GM19099 (cell line): ENCODE measurements at regions not wholly inside any gene's neighbourhood (a gene's known extent, or its start where the extent isn't known, plus 50 kb on each side); places are given as distances from the start of the nearest gene placed in this dataset.

Experiments
- POLR2A ChIP-seq: IDR thresholded peaks from 3 replicates; pipeline ENCODE4 v1.6.1; 2011; ENCODE audit warnings: low read depth; ENCODE audit not compliant: insufficient read length; ENCODE audit errors: extremely low read depth

- no peak for TF ChIP-seq POLR2A
Observed at GRCh38 chr3:15983693-15984092, 185.9 kb upstream of the ANKRD28 start.

DNA sequence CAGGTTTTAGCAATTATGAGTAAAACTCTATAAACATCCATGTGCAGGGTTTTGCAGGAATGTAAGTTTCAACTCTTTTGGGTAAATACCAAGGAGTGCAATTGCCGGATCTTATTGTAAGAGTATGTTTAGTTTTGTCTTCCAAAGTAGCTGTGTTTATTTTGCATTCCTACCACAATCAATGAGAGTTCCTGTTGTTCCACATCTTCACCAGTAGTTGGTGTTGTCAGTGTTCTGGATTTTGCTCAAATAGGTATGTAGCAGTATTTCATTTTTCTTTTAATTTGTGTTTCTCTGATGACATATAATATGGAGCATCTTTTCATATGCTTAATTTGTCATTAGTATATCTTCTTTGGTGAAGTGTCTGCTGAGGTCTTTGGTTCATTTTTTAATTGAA lies 185.1 kb upstream of the GALNT15 start:
- no peak for TF ChIP-seq POLR2A

DNA sequence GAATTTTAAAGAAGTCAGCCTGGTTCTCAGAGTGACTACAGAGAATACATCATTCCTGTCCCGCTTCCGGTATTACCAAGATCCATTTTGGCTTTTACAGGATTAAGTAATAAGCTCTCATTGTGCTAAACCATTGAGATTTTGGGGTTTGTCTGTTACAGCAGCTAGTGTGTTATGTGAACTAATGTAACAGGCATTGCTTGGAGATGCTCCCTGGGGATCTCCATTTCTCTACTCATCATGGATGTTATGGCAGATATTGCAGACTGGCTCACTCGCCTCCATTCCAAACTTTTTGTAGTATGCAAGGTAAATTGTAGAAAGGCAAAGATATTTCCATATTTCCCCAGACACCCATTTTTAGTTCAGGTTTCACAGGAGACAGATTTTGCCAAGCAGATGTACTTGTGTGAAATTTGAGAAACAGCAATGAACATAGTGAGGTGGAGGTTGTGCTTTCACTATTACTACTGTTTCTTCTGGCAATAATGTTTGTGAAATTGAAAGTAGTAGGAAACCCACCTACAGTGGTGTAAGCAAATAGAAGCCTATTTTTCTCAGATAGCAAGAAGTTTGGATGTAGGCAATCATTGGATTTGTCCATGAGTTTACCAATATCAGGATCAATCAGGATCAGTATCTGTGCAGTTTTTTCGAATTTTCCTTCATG lies 177.1 kb upstream of the GALNT15 start:
- TF ChIP-seq POLR2A: no peak

- no peak for TF ChIP-seq POLR2A
Observed at GRCh38 chr3:15998911-15999310, 175.6 kb upstream of the GALNT15 start.

DNA sequence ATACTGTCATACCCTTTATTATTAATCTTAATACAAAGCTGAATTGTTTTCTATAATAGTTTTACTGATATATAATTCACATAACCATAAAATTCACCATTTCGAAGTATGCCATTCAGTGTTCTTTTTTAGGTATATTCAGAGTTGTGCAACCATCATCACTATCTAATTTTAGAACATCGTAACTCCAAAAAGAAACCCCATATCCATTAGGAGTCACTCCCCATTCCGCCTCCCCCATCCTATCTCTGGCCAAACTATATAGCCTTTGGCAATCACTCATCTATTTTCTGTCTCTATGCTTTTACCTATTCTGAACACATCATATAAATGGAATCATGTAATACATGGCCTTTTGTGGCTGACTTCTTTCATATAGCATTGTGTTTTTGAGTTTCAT lies 169.7 kb upstream of the GALNT15 start:
- no peak for TF ChIP-seq POLR2A

DNA sequence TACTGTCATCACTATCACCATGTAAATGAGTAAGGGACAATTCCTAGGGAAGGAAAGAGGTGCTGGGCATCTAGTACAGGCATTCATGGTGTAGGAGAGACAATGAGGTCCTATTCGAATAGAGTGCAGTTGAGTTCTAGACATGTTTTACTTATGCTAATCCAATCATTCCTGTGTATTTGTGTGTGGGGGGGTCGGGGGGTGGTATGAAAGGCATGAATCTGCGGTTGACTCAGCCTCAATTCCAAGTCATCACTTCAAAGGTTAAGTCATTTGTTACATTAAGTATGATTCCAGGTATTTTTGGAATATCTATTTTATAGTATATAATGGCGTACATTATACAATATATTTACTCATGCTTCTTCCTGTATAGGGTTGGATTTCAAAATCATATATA lies 163.1 kb upstream of the GALNT15 start:
- TF ChIP-seq POLR2A: no peak

DNA sequence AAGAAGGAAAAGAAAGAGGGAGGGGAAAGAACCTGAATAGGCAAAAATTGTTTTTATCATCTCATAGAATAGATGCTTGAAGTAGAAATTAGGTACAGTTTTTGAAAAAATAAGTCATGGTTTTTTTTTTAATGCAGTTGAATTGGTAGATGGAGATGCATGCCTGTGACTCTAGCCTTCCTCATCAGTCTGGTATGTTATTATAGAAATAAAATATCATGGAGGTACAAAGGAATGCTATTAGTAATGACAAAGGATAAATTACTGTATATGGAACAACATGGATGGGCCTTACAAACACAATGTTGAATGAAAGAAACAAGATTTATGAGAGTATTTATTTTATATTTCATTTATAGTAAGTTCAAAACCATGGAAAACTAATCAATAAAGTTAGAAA lies 162.4 kb upstream of the GALNT15 start:
- no peak for TF ChIP-seq POLR2A

DNA sequence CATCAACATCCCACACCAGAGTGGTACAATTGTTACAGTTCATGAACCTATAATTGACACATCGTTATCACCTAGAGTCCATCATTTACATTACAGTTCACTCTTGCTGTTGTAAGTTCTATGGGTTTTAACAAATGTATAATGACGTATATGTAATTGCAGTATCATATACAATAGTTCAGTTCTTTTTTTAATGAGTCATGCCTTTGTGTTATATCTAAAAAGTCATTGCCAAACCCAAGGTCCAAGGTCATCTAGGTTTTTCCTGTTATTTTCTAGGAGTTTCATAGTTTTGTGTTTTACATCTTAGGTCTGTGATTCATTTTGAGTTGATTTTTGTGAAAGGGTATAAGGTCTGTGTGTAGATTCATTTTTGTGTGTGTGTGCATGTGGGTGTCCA lies 160.9 kb upstream of the GALNT15 start:
- TF ChIP-seq POLR2A: no peak

GRCh38 chr3:16024548-16024947 lies 149.9 kb upstream of the GALNT15 start:
- TF ChIP-seq POLR2A: no peak

DNA sequence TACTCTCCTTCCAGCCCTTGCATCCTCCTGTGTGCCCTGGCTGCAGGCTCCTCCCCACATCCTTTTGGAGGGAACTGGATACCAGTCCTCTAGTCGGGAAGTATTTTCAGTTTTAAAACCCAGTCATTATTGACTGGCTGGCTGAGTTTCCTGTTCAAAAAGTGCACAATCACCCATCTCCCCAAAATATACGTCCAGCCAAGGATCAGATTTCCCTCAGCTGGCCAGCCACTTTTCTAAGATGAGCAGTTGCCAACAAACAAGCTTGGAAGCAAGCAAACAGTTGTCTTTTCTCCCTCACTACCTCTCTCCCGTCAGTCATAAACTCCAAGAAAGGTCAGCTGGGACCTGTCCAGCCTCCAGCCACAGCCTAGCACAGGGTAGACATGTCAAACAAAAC lies 147.7 kb upstream of the GALNT15 start:
- no peak for TF ChIP-seq POLR2A

- TF ChIP-seq POLR2A: no peak
Observed at GRCh38 chr3:16028604-16029003, 145.9 kb upstream of the GALNT15 start.

DNA sequence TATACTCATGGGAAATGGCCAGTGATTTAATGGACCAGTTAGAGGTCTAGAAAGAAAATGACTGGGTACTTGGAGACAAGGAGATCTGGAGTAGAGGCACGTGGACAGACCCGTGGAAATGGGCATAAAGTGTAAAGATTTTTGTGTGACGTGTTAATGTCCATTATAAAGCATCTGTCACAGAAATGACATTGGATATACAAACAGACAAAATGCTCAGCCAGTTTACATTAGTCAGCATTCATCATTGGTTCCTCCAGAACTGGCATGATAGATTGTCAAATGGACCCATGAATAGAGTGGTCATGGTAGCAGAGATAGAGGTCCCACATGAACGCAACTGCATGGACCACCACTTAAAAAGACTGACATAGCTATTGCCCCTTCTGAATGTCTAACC lies 144.1 kb upstream of the GALNT15 start:
- TF ChIP-seq POLR2A: no peak

- no peak for TF ChIP-seq POLR2A
Observed at GRCh38 chr3:16031434-16031833, 143.0 kb upstream of the GALNT15 start.

DNA sequence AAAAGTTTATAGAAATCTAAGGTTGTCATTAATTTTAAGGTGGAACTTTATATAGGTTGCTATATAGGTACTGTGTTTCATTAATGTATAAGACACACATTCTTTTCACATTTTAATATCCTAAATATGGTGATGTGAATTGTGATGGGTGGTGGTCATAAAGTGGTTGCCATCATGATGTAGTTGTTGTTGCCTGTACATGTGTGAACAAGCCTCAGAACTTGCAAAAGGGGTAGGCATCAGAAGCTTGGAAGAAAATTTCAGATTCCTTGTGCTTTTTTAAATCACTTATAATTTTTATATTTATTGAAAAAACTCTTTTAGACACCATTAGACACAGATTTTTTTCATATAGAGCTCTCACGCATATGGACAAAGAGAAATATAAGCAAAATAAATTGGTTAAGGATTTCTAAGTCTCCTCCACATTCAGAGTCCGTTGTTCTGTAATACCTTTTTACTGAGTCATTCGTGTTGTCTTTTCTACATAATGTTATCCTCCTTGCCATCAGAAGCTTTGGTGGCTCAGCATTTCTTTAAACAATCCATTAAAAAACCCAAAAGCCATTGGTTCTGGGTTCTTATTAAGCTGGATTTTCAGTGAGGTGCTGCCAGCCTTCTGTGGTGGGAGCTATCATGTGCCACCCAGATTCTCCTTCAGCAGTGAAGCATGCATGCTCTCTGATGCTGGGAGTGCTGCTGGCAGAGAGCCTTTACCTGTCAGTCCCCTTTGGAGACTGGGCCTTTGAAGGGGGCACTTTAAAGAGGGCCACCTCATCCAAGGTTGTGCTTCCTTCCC lies 140.4 kb upstream of the GALNT15 start:
- TF ChIP-seq POLR2A: no peak

GRCh38 chr3:16040991-16041390 lies 133.5 kb upstream of the GALNT15 start:
- no peak for TF ChIP-seq POLR2A
